GM21529 (cell line): ENCODE measurements at regions not wholly inside any gene's neighbourhood (a gene's known extent, or its start where the extent isn't known, plus 50 kb on each side); places are given as distances from the start of the nearest gene placed in this dataset.
"Not testable (repeated sequence)": the region's sequence is repeated elsewhere in the genome, so short reads cannot be mapped to it uniquely, and the experiment has no call there.

Experiments used
- ATAC-seq: cut with Tn5 transposase; IDR thresholded peaks from one replicate; pipeline ENCODE4 v1.9.1; 2021; ENCODE audit not compliant: unreplicated experiment

DNA sequence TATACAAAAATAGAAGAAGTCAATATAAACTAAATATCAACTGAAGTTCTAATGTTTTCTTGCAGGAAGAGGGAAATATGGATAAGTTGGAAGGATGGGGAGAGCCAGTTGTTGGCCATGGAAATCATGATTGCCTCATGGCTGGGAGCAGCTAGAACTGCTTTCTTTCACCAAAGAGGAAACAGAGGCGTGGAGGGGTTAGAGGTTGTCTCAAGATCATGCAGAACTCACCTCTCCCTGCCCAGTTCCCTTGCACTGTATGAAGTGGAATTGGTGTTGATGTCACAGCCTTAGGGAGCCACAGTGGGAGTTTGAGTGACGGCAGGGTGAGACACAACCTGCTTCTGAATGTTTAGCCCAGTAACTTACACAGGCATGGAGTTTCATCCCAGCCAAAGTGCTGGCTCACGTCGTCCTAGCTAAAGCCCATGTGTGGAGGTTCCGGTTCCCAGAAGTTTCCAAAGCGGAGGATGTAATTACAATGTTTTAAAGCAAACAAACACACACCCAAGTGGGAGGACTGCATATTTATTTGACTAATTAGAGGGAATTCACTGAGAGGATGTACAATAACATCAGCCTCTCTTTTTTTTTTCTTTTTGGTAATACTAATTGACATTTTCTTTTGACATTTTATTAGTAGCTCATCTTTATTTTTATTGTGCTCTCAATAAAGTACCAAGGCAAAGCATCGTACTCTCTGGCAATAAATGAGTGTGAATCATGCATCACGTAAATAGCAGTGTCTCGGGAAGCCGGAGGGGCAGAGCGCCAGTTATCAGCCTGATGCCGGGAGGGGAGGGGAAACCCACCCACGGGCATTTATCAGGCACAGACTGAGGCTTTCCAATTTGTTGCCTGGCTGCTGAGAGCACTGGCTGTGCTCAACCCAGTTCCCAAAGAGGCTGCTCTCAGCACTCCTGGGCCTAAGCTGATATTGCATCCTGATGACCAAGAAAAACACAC lies 118.7 kb upstream of the CDH5 start:
- ATAC-seq, result no peak

DNA sequence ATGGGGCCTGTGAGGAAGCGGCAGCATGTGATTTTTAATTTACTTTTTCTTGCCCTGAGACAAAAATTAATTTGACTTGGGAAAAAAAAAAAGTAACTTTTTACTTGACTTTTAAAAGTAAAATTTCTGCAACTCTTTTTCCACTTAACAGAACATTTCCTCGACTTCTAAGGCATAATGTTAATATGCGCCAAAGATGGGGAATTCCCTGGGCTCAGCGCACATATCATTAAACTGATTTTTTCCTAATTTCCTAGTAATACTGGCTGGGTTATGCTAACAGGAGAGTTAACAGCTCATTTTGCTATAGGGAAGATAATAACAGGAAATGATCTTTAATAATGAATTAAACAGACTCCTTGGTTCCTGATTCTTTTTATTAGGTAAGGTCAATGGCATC lies 120.6 kb upstream of the CDH5 start:
- ATAC-seq, result no peak

DNA sequence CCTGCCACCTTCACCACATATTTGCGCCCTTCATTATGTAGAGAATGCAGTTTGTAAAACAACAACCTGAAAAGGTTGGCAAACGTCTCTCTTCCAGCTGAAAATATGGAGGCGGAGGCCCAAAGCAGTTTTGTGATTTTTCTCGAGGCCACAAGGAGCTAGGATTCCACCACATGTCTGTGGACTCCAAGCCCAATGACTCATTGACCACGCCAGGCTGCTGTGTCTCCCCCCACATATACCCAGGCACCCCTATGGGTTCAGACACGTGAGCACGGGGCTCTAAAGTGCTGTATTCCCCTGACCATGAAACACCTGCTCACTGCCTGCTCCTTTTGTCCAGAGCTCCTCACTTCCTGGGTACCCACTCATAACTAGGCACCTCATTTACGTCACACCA lies 121.4 kb upstream of the CDH5 start:
- ATAC-seq, result no peak

GRCh38 chr16:66242672-66243071 lies 123.8 kb upstream of the CDH5 start:
- no peak for ATAC-seq

DNA sequence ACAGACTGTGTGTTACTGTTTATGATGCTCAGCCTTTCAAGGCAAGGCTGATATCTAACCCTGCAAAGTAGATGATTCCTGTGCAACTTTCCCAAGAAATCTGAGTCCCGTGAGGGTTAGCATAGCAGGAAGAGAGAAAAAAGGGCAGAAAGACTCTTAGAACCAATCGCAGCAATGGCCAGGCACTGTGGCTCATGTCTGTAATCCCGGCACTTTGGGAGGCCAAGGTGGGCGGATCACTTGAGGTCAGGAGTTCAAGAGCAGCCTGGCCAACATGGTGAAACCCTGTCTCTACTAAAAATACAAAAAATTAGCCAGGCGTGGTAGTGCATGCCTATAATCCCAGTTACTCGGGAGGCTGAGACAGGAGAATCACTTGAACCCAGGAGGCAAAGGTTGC lies 124.3 kb upstream of the CDH5 start:
- not testable (repeated sequence) for ATAC-seq

DNA sequence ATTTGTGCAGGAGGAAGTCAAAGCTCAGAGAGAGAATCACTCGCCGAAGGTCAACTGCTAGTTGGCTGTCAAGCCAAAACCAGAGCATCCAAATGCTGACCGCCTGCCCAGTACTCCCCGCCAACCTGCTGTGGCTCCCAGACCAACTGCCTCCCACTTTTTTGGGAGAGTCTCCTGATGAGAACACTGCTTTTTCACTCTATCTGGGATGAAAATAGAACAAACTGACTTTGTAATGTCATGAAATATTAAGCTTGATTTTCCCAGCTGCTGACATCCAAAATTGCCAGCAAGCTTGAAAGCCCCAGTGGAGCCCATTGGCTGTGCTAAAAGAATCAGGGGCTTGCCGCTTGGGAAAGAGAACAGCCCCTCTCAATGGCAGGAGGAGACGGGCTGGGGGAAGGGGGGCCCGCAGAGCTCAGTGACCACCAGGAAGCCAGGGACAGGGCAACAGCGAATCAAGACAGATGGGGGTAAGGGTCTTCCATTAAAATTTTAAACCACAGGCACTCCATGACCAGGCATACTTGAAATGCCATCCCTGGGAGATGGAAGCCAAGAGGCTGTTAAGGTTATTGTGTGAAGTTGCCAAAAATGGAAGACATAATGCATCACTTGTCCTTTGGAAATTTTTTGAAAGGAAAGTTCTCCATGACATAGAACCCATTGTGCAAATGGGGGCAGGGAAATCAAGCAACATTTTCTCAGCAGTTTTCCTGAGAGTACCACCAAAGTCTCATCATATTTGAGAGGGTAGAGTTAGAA lies 125.7 kb upstream of the CDH5 start:
- ATAC-seq, result no peak

GRCh38 chr16:66240088-66240487 lies 126.4 kb upstream of the CDH5 start:
- no peak for ATAC-seq

GRCh38 chr16:66238696-66239095 lies 127.8 kb upstream of the CDH5 start:
- no peak for ATAC-seq

GRCh38 chr16:66236301-66236700 lies 130.2 kb upstream of the CDH5 start:
- no peak for ATAC-seq

GRCh38 chr16:66231452-66232160 lies 134.9 kb upstream of the CDH5 start:
- no peak for ATAC-seq

GRCh38 chr16:66229651-66230050 lies 136.8 kb upstream of the CDH5 start:
- ATAC-seq, result no peak

DNA sequence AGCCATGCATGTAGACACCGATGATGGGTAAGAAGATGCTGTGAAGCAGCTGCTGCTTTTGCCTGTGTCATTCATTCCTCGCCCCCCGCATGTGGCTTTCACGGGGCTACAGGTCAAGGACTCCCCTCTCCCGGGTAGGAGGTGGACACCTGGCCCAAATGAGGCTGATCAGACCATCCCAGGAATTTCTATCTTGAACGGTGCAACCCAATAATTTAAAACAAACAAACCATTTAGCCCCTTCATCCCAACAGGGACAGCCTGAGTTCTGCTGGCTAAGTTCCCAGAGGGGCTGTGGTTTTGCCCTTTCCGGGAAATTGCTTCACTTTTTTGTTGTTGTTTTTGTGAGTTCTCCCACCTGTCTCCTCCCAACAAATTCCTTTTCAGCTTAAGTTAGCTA lies 137.7 kb upstream of the CDH5 start:
- no peak for ATAC-seq

DNA sequence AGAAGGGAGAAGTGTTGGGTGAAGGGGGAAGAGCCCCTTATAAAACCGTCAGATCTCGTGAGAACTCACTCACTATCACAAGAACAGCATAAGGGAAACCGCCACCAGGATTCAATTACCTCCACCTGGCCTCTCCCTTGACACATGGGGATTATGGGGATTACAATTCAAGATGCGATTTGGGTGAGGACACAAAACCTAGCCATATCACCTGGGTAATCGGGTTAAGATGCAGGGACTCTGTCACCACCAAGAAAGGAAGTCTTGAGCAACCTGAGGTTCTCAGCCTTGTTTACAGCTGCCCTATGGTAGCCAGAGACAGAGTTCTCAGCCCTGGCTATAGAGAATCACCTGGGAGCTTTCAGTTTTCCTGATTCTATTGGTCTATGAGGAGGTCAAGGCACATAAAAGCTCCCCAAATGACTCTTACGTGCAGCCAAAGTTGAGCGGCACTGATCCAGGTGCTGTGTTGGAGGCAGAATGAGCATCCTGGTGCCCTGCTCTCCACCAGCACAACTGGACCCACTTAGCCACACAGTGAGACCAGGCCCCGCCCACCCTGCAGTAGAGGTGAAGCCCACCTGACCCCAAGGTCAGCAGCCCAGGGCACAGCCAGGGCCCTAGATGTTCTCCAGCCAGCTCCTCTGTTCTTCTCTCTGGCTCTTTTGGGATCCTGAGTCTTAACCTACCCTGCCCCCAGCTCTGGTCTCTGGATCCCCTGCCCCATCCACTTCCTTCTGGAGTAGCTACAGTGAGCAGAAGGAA lies 138.5 kb upstream of the CDH5 start:
- no peak for ATAC-seq

- ATAC-seq, result no peak
Observed at GRCh38 chr16:66226762-66227161, 139.7 kb upstream of the CDH5 start.

DNA sequence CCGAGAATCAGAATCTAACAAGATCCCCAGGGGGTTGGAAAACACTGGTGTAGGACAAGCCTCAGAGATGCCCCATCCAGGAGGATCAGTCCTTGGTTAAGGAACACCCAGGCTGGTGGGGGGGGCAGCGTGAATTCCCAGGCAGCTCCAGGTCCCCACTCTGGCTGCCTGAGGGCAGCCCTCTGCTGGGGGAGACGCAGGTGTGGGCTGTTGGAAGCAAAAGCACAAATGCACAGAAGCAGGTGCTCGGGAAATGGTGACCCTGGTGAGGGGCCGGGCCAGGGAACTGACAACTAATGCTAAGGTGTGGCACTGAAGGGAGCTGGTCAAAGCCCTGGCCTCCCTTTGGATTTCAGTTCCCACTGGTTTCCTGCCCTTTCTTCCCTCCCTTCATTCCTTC lies 140.8 kb upstream of the CDH5 start:
- ATAC-seq, result no peak

GRCh38 chr16:66224626-66225025 lies 141.9 kb upstream of the CDH5 start:
- no peak for ATAC-seq

- no peak for ATAC-seq
Observed at GRCh38 chr16:66224186-66224585, 142.3 kb upstream of the CDH5 start.

DNA sequence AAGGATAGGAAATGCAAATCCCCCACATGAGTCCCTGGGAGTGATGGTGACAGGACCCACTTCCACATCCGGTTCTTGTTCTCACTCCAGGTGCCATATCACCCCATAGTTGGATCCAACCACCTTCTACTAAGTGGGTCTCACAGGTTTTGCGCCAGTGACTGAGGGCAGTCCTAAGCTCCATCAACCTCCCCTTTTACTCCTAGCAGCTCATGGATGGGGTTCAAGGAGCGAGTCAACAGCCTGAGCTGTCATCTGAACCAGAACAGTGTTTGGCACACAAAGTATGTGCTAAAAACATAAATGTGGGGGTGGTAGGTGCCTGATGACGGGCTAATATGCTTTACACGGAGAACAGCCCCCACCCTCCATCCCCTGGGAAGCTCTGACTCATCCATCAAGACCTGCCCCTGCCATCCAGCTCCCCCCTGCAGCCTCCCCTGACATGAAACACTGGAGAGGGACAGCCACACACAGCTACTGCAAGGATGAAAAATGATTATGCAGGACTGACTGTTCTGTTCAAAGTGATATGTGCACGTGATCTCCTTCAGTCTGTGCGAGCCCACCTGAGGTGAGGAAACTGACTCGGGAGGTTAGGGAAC lies 143.2 kb upstream of the CDH5 start:
- ATAC-seq, result no peak

GRCh38 chr16:66222756-66223155 lies 143.7 kb upstream of the CDH5 start:
- no peak for ATAC-seq

- no peak for ATAC-seq
Observed at GRCh38 chr16:66220702-66221101, 145.8 kb upstream of the CDH5 start.
